GM19438 (cell line): ENCODE measurements at regions not wholly inside any gene's neighbourhood (a gene's known extent, or its start where the extent isn't known, plus 50 kb on each side); places are given as distances from the start of the nearest gene placed in this dataset.

Source experiments
- ATAC-seq: cut with Tn5 transposase; IDR thresholded peaks from one replicate; pipeline ENCODE4 v1.9.1; 2021; ENCODE audit warnings: low read depth; ENCODE audit not compliant: unreplicated experiment

DNA sequence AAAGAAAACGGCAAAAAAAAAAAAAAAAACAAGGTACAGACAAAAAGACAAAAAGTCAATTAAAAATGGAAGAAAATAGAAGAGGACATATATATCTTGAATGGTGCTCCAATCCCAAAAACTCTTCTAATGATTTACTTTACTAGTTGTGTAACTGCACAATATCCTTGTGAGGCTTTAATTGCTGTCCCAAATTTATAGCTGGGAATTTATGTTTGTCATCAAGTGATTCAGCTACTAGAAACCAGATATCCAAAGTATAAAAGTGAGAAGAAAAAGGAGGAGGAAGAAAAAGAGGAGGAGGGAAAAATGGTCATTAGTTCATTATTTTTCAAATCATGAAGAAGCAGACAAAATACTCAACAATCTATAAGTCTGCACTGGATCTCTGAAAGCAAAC, 150.8 kb upstream of the ARPP21 start:
- ATAC-seq = no peak

- ATAC-seq = no peak
Measured at GRCh38 chr3:35492841-35493240, 146.5 kb upstream of the ARPP21 start.

GRCh38 chr3:35498506-35499210, 140.7 kb upstream of the ARPP21 start:
- ATAC-seq = no peak

GRCh38 chr3:35500641-35501350, 138.5 kb upstream of the ARPP21 start:
- ATAC-seq = peak; percentile 77

DNA sequence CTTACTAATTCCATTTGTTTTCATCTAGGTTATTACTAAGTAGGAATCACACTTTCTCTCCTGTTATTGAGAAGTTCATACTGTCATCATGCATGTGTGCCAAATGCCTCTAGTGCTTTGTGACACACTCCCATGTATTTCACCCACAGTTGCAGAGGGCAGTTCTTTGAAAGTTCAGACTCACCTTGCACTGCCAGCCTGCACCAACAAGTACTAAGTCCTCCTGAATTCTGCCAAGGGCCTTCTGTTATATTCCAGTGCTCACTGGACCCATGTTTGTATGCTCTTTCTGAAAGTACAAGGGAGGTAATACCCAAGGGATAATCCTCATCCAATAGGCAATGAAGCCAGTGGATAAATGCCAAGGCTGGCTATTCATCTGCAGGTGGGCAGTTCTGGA, 136.6 kb upstream of the ARPP21 start:
- ATAC-seq = no peak

DNA sequence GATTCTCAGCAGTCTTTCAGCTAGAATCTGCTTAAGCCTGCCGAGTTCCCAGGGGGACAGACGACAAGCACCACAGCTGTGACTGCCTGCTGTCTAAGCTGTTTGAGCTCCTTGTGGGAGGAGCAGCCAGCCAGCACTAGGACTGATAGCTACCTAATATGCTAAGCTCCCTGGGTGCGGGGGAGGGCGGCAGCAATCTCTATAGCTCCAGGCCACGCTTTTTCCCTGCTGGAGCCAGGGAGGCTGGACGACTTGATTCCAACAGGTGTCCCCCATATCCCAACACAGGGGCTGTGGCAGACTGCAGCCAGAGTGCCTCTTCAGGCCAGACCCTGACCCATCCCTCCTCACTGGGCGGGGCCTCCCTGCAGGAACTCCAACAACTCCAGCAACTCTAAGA, 134.1 kb upstream of the ARPP21 start:
- no peak for ATAC-seq

GRCh38 chr3:35505772-35506171, 133.6 kb upstream of the ARPP21 start:
- ATAC-seq = no peak

DNA sequence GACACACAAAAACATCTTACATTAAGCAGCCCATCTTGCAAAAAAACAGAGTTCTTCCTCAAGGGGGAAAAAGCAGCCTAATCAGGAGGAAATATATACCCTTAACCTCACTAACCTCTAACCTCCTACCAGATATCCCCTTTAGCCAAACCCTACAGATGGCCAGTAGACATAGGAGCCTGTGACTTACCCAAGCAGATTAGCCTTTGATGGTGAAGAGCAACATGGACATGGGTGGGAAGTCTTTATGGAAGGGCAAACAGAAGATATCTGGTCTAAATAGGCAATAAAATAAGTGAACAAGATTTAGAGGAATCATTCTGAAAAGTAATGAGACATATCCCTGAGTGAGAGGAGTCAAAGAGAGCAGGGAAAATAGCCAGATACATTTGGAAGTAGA, 119.4 kb upstream of the ARPP21 start:
- no peak for ATAC-seq

GRCh38 chr3:35521196-35521595, 118.1 kb upstream of the ARPP21 start:
- ATAC-seq = no peak

- peak; percentile 60 for ATAC-seq
Measured at GRCh38 chr3:35522450-35522849, 116.9 kb upstream of the ARPP21 start.

- no peak for ATAC-seq
Measured at GRCh38 chr3:35523074-35523473, 116.3 kb upstream of the ARPP21 start.

GRCh38 chr3:35523838-35524237, 115.5 kb upstream of the ARPP21 start:
- no peak for ATAC-seq

DNA sequence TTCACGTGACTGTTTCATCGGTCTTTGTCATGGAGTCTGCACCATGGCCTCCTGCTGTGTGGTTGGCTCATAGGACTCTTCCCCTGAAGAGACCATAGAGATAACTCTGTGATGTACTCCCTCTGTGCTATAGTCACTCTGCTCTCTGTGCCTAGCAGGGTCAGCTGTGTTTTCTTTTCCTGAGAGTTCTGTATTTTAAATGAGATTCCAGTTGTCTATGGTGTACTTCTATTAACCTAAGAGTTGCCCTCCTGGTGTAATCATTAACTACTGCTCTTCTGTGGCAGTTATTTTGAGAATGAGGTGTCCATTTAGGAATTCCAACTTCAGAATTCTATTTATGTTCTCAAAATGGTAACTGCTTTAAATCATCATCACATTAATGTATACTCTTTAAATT, 114.5 kb upstream of the ARPP21 start:
- ATAC-seq = no peak

GRCh38 chr3:35528728-35529127, 110.6 kb upstream of the ARPP21 start:
- ATAC-seq = no peak

DNA sequence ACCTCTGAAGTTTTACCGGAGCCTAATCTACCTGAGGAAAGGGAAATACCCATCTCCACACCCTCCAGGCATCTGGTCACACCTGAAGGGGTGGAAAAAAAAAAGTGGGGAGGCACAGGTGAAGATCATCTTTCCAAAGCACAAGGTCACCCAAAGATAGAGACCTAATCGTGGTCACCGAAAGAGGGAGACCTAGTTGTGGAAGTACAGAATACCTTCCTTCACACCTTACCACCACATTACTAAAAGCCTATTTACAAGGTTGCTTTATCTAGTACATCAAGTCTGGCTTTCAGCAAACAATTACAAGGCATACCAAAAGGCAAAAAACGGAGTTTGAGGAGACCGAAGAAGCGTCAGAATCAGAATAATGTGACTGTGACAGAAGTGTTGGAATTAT, 110.0 kb upstream of the ARPP21 start:
- ATAC-seq = no peak

GRCh38 chr3:35537265-35537664, 102.1 kb upstream of the ARPP21 start:
- no peak for ATAC-seq

DNA sequence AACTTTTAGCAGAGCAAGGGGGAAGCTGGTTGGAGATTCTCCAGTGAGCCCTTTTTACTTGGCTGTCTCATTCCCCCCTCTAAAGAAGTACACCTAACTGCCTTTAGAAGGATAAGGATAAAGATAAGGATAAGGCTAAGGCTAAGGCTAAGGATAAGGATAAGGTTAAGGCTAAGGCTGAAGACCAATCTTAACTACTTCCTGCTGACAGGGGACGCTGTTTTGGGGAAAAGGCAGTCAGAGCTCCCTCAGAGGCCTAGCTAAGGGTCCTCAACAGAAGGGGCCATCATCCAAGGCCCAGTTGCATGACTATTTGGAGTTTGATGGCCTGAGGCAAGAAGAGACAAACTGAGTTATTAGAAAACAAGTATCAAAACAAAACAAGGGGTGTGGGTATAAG, 94.3 kb upstream of the ARPP21 start:
- ATAC-seq = no peak

GRCh38 chr3:35549690-35550089, 89.6 kb upstream of the ARPP21 start:
- no peak for ATAC-seq

DNA sequence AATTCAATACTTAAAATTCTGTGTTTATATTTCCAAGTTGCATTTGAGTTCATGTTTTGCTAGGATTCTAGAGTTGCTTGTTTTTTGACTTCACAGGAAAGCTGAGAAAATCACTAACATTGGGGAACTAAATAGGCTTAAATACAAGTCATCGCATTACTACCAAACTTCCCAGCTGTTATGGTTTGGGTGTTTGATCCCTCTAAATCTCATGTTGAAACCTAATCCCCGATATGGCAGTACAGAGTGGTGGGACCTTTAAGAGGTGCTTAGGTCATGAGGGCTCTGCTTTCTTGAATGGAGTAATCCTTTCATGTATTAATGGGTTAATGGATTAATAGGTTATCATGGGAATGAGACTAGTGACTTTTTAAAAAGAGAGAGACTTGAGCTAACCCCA, 77.2 kb upstream of the ARPP21 start:
- no peak for ATAC-seq

DNA sequence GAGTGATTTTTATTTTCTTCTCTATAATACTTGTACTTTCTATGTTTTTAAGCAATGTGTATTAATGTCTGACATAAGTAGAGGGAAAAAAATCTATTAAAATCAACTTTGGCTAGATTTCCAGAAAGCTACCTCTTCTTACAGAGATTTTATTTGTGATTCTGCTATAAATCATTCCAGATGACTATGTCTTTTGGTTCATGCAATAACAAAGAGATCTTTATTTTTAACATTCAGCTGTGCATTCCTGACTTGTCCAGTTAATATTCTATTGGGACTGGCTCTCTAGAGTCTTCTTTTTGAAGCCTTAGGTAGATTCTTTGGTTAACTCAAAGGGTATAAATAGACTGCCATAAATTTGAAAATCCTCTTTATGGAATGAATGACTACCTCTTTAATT, 74.3 kb upstream of the ARPP21 start:
- no peak for ATAC-seq
